GM19239 (cell line): ENCODE measurements at regions not wholly inside any gene's neighbourhood (a gene's known extent, or its start where the extent isn't known, plus 50 kb on each side); places are given as distances from the start of the nearest gene placed in this dataset.

Source experiments
- DNase-seq: peaks from one replicate; pipeline ENCODE4 v3.0.0; 2011; ENCODE audit warnings: low spot score; ENCODE audit not compliant: insufficient read length
- FAIRE-seq: peaks from 2 replicates; lab custom pipeline; 2011; peaks lifted over from hg19 to GRCh38; lab: Jason Lieb, UNC

- no peak for DNase-seq
- no peak for FAIRE-seq
Measured at GRCh38 chr13:73740666-73741065, 393.5 kb downstream of the KLF12 start.

- no peak for FAIRE-seq
Measured at GRCh38 chr13:73739394-73739793, 394.8 kb downstream of the KLF12 start.

GRCh38 chr13:73738626-73739025, 395.6 kb downstream of the KLF12 start:
- FAIRE-seq (no peak), DNase-seq (no peak)

More at GRCh38 chr13:73739394-73739793, 394.8 kb downstream of the KLF12 start:
- DNase-seq = no peak

- no peak for FAIRE-seq
- DNase-seq = no peak
Measured at GRCh38 chr13:73737214-73737613, 397.0 kb downstream of the KLF12 start.

- DNase-seq = no peak
- FAIRE-seq = no peak
Measured at GRCh38 chr13:73733706-73734105, 400.5 kb downstream of the KLF12 start.

DNA sequence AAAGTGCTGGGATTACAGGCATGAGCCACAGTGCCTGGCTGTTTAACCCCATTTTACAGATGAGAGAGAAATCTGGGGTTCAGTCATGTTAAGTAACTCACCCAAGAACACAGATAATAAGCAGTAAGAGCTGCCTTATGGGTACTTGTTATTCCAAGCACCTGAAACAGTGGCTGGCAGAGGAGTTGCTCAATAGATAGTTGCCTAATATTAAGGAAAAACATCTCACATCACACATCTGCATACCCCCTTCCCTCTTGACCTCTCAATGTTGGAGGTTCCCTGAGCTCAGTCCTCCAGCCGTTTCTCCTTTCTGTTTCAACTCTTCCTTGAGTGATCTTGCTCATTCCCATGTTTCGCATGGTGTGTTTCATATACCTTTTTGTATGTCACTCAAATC, 401.9 kb downstream of the KLF12 start:
- FAIRE-seq = no peak
- DNase-seq = no peak

DNA sequence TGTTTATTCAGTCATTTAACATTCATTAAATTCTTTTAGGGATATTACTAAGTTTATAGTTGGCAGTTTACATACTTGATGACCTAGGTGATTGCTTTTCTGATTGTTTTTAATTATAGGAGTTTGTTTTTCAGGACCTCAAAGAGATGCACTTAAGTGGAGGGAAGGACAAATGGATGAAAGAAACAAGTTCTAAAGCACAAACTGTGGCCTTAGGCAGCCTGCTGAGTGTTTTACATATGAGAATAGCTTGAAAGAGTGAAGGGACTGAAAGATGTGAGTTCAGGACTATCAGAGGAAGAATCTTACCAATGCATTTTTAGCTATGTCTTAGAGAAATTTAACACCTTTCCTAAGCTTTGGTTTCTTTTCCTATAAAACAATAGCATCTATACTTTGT, 402.6 kb downstream of the KLF12 start:
- FAIRE-seq = no peak
- DNase-seq = no peak

GRCh38 chr13:73730014-73730413, 404.2 kb downstream of the KLF12 start:
- FAIRE-seq = no peak
- no peak for DNase-seq

DNA sequence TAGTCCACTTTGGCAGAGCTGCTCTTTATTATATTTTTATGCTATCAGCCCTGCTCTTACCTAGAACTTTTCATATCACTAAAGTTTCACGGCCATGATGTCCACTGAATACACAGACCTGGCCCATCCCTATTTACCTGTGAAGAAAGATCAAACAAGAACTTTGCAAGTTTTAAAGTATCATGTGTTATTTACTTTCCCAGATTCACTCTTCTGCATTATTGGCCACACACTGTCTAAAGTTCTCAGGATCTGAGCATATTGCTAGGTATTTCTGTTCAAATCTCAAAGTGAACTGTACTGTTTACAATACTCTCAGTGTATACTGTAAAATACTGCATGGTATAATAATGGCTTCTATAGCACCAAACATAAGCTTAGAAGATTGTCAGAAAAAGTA, 405.2 kb downstream of the KLF12 start:
- DNase-seq = no peak
- no peak for FAIRE-seq

GRCh38 chr13:73722120-73722519, 412.1 kb downstream of the KLF12 start:
- FAIRE-seq (peak; percentile 8), DNase-seq (no peak)

DNA sequence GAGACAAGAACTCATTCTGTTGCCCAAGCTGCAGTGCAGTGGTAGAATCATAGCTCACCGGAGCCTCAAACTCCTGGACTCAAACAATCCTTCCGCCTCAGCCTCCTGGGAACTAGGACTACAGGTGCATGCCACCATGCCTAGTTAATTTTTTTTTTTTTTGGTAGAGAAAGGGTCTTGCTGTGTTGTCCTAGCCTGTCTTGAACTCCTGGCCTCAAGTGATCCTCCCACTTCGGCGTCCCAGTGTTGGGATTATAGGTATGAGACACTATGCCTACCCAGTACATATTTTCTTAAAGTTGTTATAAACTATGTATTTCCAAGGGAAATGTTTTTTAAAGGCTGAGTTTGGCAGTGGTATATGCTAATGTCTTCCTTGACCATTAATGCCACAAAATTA, 412.6 kb downstream of the KLF12 start:
- FAIRE-seq (no peak), DNase-seq (no peak)

- DNase-seq (no peak), FAIRE-seq (no peak)
Measured at GRCh38 chr13:73720216-73720840, 413.9 kb downstream of the KLF12 start.

- DNase-seq (no peak), FAIRE-seq (no peak)
Measured at GRCh38 chr13:73718246-73718645, 416.0 kb downstream of the KLF12 start.

- FAIRE-seq (no peak), DNase-seq (no peak)
Measured at GRCh38 chr13:73717632-73718031, 416.6 kb downstream of the KLF12 start.

DNA sequence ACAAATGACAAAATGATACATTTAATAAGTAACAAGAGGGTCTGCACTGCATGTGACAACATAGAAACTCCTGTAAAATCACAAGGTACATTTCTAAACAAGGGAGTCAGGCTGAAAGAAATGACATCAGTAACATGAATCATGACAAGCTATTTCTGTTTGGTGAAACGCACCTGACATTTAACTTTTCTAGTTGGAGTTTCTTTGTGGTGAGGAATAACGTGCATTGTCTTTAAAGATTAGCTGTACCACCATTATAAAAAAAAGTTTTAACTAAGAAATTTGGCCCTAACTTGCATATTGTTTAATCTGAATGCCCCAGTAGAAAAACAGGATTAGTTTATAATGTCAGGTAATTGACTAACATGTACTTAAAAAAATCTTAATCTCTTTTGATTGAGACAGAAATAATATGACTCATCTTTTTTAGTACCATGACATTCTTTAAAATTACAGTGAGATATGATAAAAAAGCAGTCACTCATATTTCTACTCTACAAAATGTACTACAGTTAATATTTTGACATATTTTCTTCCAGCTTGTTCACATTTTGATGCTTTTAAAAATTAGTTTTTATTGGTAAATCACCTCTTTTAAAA, 418.2 kb downstream of the KLF12 start:
- peak; percentile 68 for FAIRE-seq

DNA sequence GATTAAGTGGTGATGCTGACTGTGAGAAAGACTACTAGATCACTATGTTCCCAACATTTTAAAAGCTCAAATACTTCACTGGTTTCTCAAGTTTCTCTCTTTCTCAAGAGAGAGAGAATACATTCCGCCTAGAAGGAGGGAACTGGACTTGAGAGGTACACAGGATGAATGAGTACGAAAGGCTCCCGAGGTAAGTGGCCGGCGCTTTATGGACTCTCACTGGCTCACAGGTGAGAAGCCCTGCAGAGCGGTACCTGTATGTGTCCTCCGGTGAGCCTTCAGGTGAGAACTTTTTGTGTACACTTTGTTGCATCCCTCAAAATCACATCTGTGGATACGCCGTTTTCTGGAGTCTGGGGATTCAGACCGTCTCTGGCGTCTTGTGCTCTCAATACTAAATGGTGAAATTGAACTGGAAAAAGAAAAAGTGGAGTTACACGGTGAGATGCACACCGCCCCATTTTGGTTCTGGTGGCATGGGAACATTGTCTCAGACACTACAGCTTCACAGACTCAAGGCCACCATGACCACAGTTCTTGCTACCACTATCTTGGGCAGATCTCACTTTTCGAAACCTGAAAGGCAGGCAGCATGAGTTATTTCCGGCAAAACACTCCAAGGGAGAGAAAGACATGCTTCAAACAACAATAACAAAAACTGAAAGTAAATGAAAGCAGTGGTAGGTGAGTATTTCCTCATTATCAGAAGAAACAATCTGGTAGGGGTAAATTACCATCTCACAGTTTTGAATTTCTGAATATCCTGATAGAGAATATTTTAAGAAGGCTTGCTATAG, 418.9 kb downstream of the KLF12 start:
- FAIRE-seq (peak; percentile 4), DNase-seq (no peak)

More for the DNA sequence above, 418.2 kb downstream of the KLF12 start:
- no peak for DNase-seq

GRCh38 chr13:73714522-73714921, 419.7 kb downstream of the KLF12 start:
- no peak for DNase-seq
- no peak for FAIRE-seq

DNA sequence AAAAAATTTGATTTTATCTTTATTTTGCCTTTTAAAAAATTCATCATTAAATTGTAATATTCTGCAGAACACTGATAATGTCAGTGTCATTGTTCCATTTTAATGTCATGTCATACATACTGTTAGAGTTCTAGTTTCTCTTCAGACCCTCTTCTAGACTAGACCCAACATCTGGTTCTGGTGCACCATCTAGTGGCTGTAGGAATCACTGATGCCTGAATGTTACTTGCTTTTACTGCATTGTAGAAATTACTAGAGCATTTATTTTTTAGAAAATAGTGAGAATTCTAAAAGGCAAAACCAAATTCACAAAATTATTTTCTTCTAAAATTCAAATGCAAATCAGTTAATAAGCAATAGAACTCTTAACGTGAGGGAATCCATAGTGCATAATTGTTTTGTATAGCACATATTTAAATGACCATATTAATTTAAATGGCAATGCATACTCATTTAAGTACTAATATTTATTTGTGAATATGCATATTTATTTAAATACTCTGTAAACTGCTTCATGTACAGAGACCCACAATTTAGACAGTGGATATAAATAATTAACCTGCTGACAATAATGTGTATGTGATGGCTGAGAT, 425.7 kb downstream of the KLF12 start:
- FAIRE-seq = peak; percentile 75
- DNase-seq = peak; percentile 15

DNA sequence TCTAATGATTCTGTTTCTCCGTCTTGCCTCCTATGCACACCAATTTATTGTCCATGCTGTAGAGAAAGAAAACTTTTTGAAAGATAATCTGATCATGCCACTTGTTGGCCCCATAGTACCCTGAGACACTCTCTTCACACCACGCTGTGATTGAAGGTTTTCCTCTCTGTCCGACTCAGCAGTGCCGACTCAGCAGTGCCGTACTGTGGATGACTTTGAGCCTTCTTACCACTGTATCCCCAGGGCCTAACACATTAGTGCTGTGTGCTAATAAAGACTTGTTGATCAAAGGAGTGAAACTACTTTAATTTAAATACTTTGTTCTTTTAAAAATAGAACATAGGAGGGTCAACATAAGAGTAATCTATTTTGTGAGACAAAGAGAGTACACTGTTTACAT, 429.6 kb downstream of the KLF12 start:
- no peak for FAIRE-seq
- no peak for DNase-seq

GRCh38 chr13:73703606-73704005, 430.6 kb downstream of the KLF12 start:
- DNase-seq (no peak), FAIRE-seq (no peak)
